ENCODE measurements at regions not wholly inside any gene's neighbourhood (a gene's known extent, or its start where the extent isn't known, plus 50 kb on each side); places are given as distances from the start of the nearest gene placed in this dataset.

DNA sequence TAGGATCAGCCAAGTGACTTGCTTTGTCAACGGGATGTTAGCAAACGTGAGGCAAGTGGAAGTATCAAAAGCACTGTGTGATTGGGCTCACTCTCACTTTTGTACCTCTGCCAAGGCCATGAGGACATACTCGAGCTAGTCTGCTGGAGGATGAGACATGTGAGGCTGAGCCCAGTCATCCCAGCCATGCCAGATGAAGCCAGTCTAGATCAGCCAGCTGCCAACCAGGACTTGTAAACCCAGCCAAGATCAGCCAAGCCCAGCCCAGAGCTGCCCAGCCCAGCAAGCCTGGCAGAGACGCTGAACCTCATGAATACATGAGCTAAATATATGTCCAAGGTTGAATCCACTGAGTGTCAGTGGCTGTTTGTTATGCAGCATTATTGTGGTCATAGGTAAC, 369.7 kb downstream of the MN1 start:
- H3K9me2 ChIP-seq (replicated peaks; ENCODE audit: insufficient read depth, low read length), result no peaks in the 10 kb centered on the region
- no peak overlapping the region for H3K4me3 ChIP-seq (ENCODE audit: low read length)
- H3K27ac ChIP-seq (ENCODE audit: low read length), result no peak overlapping the region
- H2AFZ ChIP-seq (ENCODE audit: low read length), result no peak overlapping the region
- no peaks in the 10 kb centered on the region for H3K79me2 ChIP-seq (ENCODE audit: low read length)
- H3K9ac ChIP-seq (ENCODE audit: low read length), result no peak overlapping the region
- H4K20me1 ChIP-seq (ENCODE audit: insufficient read depth, low read length), result no peaks in the 10 kb centered on the region
- no peaks in the 10 kb centered on the region for H3F3A ChIP-seq (ENCODE audit: insufficient read depth, low read length)
- no peak for DNase-seq
- H3K4me1 ChIP-seq (ENCODE audit: low read length), result no peaks in the 10 kb centered on the region
- no peak overlapping the region for H3K4me2 ChIP-seq (ENCODE audit: low read depth, low read length)
- H3K9me3 ChIP-seq (replicated peaks; ENCODE audit: insufficient read depth, low read length), result no peaks in the 10 kb centered on the region
- no peaks in the 10 kb centered on the region for H3K36me3 ChIP-seq (replicated peaks; ENCODE audit: insufficient read depth, low read length)
- peaks cover 67% of the 10 kb centered on the region for H3K27me3 ChIP-seq (replicated peaks; ENCODE audit: insufficient read depth, low read length)
- TF ChIP-seq EZH2 (optimal IDR thresholded peaks at IDR 0.05; ENCODE audit: low read depth, low read length), result no peak
- no peak for TF ChIP-seq EZH2phosphoT487 (IDR thresholded peaks at IDR 0.05; ENCODE audit: low read length)
- TF ChIP-seq, protein P1, sequence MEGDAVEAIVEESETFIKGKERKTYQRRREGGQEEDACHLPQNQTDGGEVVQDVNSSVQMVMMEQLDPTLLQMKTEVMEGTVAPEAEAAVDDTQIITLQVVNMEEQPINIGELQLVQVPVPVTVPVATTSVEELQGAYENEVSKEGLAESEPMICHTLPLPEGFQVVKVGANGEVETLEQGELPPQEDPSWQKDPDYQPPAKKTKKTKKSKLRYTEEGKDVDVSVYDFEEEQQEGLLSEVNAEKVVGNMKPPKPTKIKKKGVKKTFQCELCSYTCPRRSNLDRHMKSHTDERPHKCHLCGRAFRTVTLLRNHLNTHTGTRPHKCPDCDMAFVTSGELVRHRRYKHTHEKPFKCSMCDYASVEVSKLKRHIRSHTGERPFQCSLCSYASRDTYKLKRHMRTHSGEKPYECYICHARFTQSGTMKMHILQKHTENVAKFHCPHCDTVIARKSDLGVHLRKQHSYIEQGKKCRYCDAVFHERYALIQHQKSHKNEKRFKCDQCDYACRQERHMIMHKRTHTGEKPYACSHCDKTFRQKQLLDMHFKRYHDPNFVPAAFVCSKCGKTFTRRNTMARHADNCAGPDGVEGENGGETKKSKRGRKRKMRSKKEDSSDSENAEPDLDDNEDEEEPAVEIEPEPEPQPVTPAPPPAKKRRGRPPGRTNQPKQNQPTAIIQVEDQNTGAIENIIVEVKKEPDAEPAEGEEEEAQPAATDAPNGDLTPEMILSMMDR (IDR thresholded peaks at IDR 0.05; ENCODE audit: low read length), result no peak

- no peaks in the 10 kb centered on the region for H3K9me2 ChIP-seq (replicated peaks; ENCODE audit: insufficient read depth, low read length)
- H4K20me1 ChIP-seq (ENCODE audit: insufficient read depth, low read length), result no peaks in the 10 kb centered on the region
- no peaks in the 10 kb centered on the region for H3K4me1 ChIP-seq (ENCODE audit: low read length)
- no peak for DNase-seq
- no peak overlapping the region for H3K4me3 ChIP-seq (ENCODE audit: low read length)
- no peaks in the 10 kb centered on the region for H3K36me3 ChIP-seq (replicated peaks; ENCODE audit: insufficient read depth, low read length)
- H3K79me2 ChIP-seq (ENCODE audit: low read length), result no peaks in the 10 kb centered on the region
- no peak overlapping the region for H3K4me2 ChIP-seq (ENCODE audit: low read depth, low read length)
- H3K9me3 ChIP-seq (replicated peaks; ENCODE audit: insufficient read depth, low read length), result no peaks in the 10 kb centered on the region
- peaks cover 66% of the 10 kb centered on the region for H3K27me3 ChIP-seq (replicated peaks; ENCODE audit: insufficient read depth, low read length)
- no peak for TF ChIP-seq EZH2phosphoT487 (IDR thresholded peaks at IDR 0.05; ENCODE audit: low read length)
- H3F3A ChIP-seq (ENCODE audit: insufficient read depth, low read length), result no peaks in the 10 kb centered on the region
- no peak overlapping the region for H3K9ac ChIP-seq (ENCODE audit: low read length)
- H2AFZ ChIP-seq (ENCODE audit: low read length), result no peak overlapping the region
- no peak overlapping the region for H3K27ac ChIP-seq (ENCODE audit: low read length)
Observed at GRCh38 chr22:27433099-27433498, 368.5 kb downstream of the MN1 start.

DNA sequence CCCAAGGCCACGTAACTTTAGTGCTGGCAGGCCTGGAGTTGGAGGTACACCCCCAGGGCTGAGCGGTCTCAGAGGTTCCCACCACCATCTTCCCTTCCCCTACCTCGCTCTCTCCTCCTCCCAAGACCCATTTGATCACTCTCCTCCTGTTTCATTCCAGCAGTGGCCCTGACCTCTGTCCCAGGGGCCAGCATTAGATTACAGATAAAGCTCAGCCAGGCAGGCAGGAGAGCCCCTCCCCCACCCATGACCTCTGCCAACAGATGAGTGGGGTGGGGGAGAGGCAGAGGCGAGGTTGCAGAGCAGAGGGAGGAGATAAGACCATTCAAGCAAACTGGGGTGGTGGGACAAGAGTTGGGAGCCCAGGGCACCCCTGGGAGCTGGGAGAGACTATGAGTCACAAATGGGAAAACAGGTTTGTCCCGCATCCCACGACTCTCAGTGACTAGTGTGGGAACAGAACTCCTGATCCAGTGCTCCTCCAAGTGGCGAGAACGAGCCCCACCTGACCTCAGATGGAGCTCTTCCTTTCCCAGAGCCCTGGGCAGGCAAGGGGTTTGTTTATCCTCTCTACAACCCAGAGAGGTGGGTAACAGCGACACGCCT, 367.9 kb downstream of the MN1 start:
- Histone ChIP-seq H3K9me3 (replicated peaks; ENCODE audit: insufficient read depth, low read length) (no peaks in the 10 kb centered on the region), H3K27ac (ENCODE audit: low read length) (no peak overlapping the region), H3K9me2 (replicated peaks; ENCODE audit: insufficient read depth, low read length) (no peaks in the 10 kb centered on the region), H3K4me3 (ENCODE audit: low read length) (no peak overlapping the region), H3F3A (ENCODE audit: insufficient read depth, low read length) (no peaks in the 10 kb centered on the region), H4K20me1 (ENCODE audit: insufficient read depth, low read length) (no peaks in the 10 kb centered on the region), H3K79me2 (ENCODE audit: low read length) (no peaks in the 10 kb centered on the region), H2AFZ (ENCODE audit: low read length) (no peak overlapping the region), H3K9ac (ENCODE audit: low read length) (no peak overlapping the region), H3K4me1 (ENCODE audit: low read length) (no peaks in the 10 kb centered on the region), H3K36me3 (replicated peaks; ENCODE audit: insufficient read depth, low read length) (no peaks in the 10 kb centered on the region), H3K27me3 (replicated peaks; ENCODE audit: insufficient read depth, low read length) (peaks cover 66% of the 10 kb centered on the region), H3K4me2 (ENCODE audit: low read depth, low read length) (no peak overlapping the region)
- TF ChIP-seq, protein P1 (IDR thresholded peaks at IDR 0.05; ENCODE audit: low read length), result no peak
- TF ChIP-seq EZH2phosphoT487 (IDR thresholded peaks at IDR 0.05; ENCODE audit: low read length) (no peak), EZH2 (optimal IDR thresholded peaks at IDR 0.05; ENCODE audit: low read depth, low read length) (no peak)
- no peak for DNase-seq

GRCh38 chr22:27434898-27435297, 366.7 kb downstream of the MN1 start:
- H3K4me2 ChIP-seq (ENCODE audit: low read depth, low read length), result no peak overlapping the region
- no peak overlapping the region for H3K4me3 ChIP-seq (ENCODE audit: low read length)
- no peaks in the 10 kb centered on the region for H4K20me1 ChIP-seq (ENCODE audit: insufficient read depth, low read length)
- no peaks in the 10 kb centered on the region for H3K9me3 ChIP-seq (replicated peaks; ENCODE audit: insufficient read depth, low read length)
- DNase-seq, result no peak
- no peaks in the 10 kb centered on the region for H3K4me1 ChIP-seq (ENCODE audit: low read length)
- no peak overlapping the region for H3K27ac ChIP-seq (ENCODE audit: low read length)
- H3K27me3 ChIP-seq (replicated peaks; ENCODE audit: insufficient read depth, low read length), result peaks cover 68% of the 10 kb centered on the region
- H3K36me3 ChIP-seq (replicated peaks; ENCODE audit: insufficient read depth, low read length), result no peaks in the 10 kb centered on the region
- no peaks in the 10 kb centered on the region for H3F3A ChIP-seq (ENCODE audit: insufficient read depth, low read length)
- H3K79me2 ChIP-seq (ENCODE audit: low read length), result no peaks in the 10 kb centered on the region
- TF ChIP-seq, protein P1 (IDR thresholded peaks at IDR 0.05; ENCODE audit: low read length), result no peak
- no peak for TF ChIP-seq EZH2phosphoT487 (IDR thresholded peaks at IDR 0.05; ENCODE audit: low read length)
- no peak for TF ChIP-seq EZH2 (optimal IDR thresholded peaks at IDR 0.05; ENCODE audit: low read depth, low read length)
- no peaks in the 10 kb centered on the region for H3K9me2 ChIP-seq (replicated peaks; ENCODE audit: insufficient read depth, low read length)
- H2AFZ ChIP-seq (ENCODE audit: low read length), result no peak overlapping the region
- no peak overlapping the region for H3K9ac ChIP-seq (ENCODE audit: low read length)

Measured in MM.1S (cell line).